H1 (cell line): ENCODE measurements at regions not wholly inside any gene's neighbourhood (a gene's known extent, or its start where the extent isn't known, plus 50 kb on each side); places are given as distances from the start of the nearest gene placed in this dataset.

ENCODE experiments used
- EZH2 ChIP-seq: fragments of 200-600 bp; sonication (generic); IDR thresholded peaks from 2 replicates; pipeline ENCODE4 v1.7.1; 2012; ENCODE audit warnings: low read depth, mild to moderate bottlenecking, moderate library complexity, low read length, inconsistent platforms; ENCODE audit not compliant: severe bottlenecking
- KDM4A ChIP-seq: IDR thresholded peaks from one replicate; pipeline ENCODE4 v1.7.1; 2012; ENCODE audit warnings: low read depth, mild to moderate bottlenecking, moderate library complexity, low read length, inconsistent platforms; ENCODE audit not compliant: severe bottlenecking
- NRF1 ChIP-seq: IDR thresholded peaks from 2 replicates; pipeline ENCODE4 v1.6.1; 2011; ENCODE audit warnings: mild to moderate bottlenecking, low read depth, low read length, improper control_type of control experiment

GRCh38 chr9:24776226-24776625 lies 230.5 kb upstream of the IZUMO3 start (continued):
- no peak for TF ChIP-seq NRF1
- no peak for TF ChIP-seq KDM4A
- no peak for TF ChIP-seq EZH2
